ENCODE measurements at regions not wholly inside any gene's neighbourhood (a gene's known extent, or its start where the extent isn't known, plus 50 kb on each side); places are given as distances from the start of the nearest gene placed in this dataset.

GRCh38 chr19:30083125-30083681 is 141.2 kb downstream of the URI1 start:
- DNase-seq (ENCODE audit: low spot score), result no peak

GRCh38 chr19:30083701-30084156 is 141.7 kb downstream of the URI1 start:
- no peak for DNase-seq (ENCODE audit: low spot score)

GRCh38 chr19:30084390-30084819 is 142.4 kb downstream of the URI1 start:
- DNase-seq (ENCODE audit: low spot score), result no peak

- no peak for DNase-seq (ENCODE audit: low spot score)
Measured at GRCh38 chr19:30085394-30085793, 143.4 kb downstream of the URI1 start.

GRCh38 chr19:30086220-30086619 is 144.2 kb downstream of the URI1 start:
- DNase-seq (ENCODE audit: low spot score), result no peak

- no peak for DNase-seq (ENCODE audit: low spot score)
Measured at GRCh38 chr19:30086916-30087315, 144.9 kb downstream of the URI1 start.

- no peak for DNase-seq (ENCODE audit: low spot score)
Measured at GRCh38 chr19:30087381-30088138, 145.5 kb downstream of the URI1 start.

GRCh38 chr19:30088567-30088966 is 146.5 kb downstream of the URI1 start:
- no peak for DNase-seq (ENCODE audit: low spot score)

- DNase-seq (ENCODE audit: low spot score), result no peak
Measured at GRCh38 chr19:30089086-30089665, 147.1 kb downstream of the URI1 start.

GRCh38 chr19:30090476-30090875 is 148.4 kb downstream of the URI1 start:
- no peak for DNase-seq (ENCODE audit: low spot score)

- no peak for DNase-seq (ENCODE audit: low spot score)
Measured at GRCh38 chr19:30090963-30091362, 148.9 kb downstream of the URI1 start.

GRCh38 chr19:30091456-30091855 is 149.4 kb downstream of the URI1 start:
- DNase-seq (ENCODE audit: low spot score), result no peak

- no peak for DNase-seq (ENCODE audit: low spot score)
Measured at GRCh38 chr19:30091856-30092255, 149.8 kb downstream of the URI1 start.

GRCh38 chr19:30092721-30093569 is 150.9 kb downstream of the URI1 start:
- DNase-seq (ENCODE audit: low spot score), result no peak

- no peak for DNase-seq (ENCODE audit: low spot score)
Measured at GRCh38 chr19:30093966-30094755, 152.1 kb downstream of the URI1 start.

- DNase-seq (ENCODE audit: low spot score), result no peak
Measured at GRCh38 chr19:30094756-30095140, 152.7 kb downstream of the URI1 start.

GRCh38 chr19:30095171-30095570 is 153.1 kb downstream of the URI1 start:
- no peak for DNase-seq (ENCODE audit: low spot score)

GRCh38 chr19:30096596-30097370 is 154.7 kb downstream of the URI1 start:
- DNase-seq (ENCODE audit: low spot score), result no peak

- DNase-seq (ENCODE audit: low spot score), result no peak
Measured at GRCh38 chr19:30097746-30098280, 155.8 kb downstream of the URI1 start.

- no peak for DNase-seq (ENCODE audit: low spot score)
Measured at GRCh38 chr19:30102239-30102638, 160.2 kb downstream of the URI1 start.

GRCh38 chr19:30102666-30103065 is 160.6 kb downstream of the URI1 start:
- DNase-seq (ENCODE audit: low spot score), result no peak
